Activated CD4-positive, alpha-beta T cell treated with anti-CD3 and anti-CD28 coated beads for 48 hours (primary cell): ENCODE measurements at regions not wholly inside any gene's neighbourhood (a gene's known extent, or its start where the extent isn't known, plus 50 kb on each side); places are given as distances from the start of the nearest gene placed in this dataset.
"Not testable (repeated sequence)": the region's sequence is repeated elsewhere in the genome, so short reads cannot be mapped to it uniquely, and the experiment has no call there.

Experiments
- DNase-seq: peaks from one replicate; pipeline ENCODE4 v3.0.0-alpha.2; 2020

DNA sequence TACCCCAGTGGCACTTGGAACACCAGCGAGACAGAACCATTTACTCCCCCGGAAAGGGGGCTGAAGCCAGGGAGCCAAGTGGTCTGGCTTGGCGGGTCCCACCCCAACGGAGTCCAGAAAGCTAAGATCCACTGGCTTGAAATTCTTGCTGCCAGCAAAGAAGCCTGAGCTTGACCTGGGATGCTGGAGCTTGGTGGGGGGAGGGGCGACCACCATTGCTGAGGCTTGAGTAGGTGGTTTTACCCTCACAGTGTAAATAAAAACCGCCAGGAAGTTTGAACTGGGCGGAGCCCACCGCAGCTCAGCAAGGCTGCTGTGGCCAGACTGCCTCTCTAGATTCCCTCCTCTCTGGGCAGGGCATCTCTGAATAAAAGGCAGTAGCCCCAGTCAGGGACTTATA, 62.8 kb downstream of the RPS24 start:
- DNase-seq: not testable (repeated sequence)

DNA sequence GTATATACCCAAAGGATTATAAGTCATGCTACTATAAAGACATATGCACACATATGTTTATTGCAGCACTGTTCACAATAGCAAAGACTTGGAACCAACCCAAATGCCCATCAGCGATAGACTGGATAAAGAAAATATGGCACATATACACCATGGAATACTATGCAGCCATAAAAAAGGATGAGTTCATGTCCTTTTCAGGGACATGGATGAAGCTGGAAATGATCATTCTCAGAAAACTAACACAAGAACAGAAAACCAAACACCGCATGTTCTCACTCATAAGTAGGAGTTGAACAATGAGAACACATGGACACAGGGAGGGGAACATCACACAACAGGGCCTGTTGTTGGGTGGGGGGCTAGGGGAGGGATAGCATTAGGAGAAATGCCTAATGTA, 68.9 kb downstream of the RPS24 start:
- DNase-seq: not testable (repeated sequence)

DNA sequence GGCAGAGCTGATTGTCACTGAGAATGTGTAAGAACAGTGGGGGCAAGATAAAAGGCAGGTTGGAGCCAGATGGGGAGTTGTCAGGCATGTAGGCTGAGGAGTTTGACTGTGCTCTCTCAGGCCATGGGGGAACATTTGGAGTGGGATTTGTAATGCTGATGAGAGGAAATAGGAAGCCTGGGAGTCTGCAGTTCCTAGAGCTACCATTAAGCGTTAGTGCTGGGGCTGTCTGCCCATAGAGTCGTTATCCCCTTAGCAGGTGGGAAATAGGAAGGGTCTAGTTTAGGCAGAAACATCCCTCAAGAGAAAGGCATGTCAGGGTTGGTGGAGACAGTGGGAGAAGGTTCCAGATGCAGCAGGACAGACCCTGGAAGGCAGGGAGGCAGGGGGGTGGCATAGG, 75.5 kb downstream of the RPS24 start:
- DNase-seq: no peak

DNA sequence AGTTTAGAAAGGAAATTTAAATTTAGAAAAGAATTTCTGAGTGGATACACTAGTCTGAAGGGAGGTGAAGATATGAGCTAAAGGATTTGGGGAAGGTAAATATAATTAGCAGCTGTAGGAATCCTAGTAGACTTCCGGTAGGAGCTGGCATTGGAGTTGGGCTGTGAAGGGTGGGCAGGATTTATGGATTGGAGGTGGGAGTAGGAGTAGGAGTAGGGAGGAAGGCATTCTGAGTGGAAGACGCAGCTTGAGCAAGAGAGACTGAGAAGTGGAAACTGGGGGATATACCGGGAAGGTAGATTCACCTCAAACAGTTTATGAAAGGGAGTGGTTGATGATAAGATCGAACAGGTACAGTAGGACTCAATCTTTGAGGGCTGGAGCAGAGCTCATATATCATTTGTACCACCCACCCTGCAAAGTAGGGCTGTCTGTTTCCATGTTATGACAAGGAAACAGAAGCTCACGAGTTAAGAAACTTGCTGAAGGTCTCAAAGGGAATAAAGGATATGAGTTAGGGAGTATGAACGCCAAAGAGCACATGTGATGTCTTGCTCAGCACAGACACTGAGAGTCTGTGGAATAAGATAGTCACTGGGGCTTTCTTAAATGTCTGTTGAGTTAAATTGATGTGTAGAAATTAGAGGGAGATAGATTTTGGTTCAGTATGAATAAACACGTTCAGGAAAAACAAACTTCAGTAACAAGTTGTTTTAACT, 81.6 kb downstream of the RPS24 start:
- no peak for DNase-seq

DNA sequence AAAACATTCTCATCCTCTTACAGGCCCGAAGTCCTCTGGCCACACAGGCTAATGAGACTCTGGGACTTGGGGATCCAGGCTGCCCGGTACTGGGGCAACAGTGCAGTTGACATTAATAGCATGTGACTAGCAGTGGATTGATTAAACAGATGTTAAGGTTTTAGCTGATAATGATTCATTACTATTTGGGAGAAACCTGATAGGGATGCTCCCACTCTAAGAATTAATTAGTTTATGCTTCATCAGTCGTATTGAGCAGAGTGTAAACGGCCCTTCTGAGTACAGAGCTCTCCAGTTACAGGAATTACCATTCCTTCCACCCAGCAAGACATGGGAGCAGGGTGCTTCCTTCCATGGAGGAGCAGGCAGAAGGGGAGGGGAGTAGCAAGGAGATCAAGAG, 82.7 kb downstream of the RPS24 start:
- no peak for DNase-seq

DNA sequence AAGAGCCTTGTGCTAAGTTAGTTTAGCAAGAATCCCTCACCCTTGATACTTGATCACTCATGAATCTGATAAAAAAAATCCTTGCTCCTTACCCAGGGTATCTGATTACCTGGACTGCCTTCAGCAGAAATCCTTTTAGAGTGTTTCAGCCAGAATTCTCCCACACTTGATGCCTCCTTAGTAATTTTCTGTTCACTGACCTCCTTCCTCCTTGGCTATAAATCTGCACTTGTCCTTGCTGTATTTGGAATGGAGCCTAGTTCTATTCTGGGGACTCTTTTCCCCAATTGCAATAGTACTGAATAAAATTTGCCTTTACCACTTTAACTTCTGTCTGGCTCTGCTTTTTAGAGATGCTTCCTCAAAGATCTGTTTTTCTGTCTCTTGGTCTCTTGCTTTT, 84.9 kb downstream of the RPS24 start:
- no peak for DNase-seq

DNA sequence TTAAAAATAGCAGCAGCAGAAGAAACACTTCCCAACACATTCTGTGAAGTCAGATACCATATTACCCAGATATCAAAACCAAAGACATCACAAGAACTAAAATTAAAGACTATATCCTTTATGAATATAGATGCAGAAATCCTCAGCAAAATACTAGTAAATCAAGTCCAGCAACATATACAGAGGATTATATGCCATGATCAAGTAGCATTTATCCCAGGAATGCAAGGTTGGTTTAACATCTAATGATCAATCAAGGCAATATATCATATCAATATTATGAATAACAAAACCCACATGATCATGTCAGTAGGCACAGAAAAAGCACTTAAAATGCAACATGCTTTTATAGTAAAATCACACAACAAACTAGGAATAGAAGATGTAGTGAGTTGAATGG, 88.1 kb downstream of the RPS24 start:
- no peak for DNase-seq

DNA sequence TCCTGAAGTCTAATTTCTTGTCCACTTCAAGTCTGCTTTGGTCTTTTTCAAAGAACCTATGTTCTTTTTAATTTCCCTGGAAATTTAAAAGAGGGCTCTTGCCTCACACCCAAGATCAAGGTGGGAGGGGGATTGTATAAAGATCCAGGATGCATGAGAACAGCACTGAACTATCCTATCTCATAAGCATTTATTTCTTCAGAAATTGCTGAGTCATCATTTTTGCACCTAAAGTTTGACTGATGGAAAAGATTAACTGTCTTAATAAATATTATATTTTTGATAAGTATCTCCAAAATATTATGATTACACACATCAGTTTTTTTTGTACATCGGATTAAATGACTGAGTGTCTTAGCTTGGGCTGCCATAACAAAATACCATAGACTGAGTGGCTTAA, 90.5 kb downstream of the RPS24 start:
- DNase-seq: no peak

DNA sequence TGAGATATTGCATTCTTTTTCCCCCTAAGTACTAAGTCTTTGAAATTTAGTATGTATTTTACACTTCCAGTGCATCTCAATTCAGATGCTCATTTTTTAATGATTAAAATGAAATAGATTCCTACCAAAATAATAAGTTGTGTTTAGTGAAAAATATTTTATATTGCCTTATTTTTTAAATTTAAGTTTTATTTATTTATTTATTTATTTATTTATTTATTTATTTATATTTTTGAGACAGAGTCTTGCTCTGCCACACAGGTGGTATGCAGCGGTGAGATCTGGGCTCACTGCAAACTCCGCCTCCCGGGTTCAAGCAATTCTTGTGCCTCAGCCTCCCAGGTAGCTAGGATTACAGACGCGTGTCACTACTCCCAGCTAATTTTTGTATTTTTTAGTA, 95.5 kb downstream of the RPS24 start:
- DNase-seq: no peak

DNA sequence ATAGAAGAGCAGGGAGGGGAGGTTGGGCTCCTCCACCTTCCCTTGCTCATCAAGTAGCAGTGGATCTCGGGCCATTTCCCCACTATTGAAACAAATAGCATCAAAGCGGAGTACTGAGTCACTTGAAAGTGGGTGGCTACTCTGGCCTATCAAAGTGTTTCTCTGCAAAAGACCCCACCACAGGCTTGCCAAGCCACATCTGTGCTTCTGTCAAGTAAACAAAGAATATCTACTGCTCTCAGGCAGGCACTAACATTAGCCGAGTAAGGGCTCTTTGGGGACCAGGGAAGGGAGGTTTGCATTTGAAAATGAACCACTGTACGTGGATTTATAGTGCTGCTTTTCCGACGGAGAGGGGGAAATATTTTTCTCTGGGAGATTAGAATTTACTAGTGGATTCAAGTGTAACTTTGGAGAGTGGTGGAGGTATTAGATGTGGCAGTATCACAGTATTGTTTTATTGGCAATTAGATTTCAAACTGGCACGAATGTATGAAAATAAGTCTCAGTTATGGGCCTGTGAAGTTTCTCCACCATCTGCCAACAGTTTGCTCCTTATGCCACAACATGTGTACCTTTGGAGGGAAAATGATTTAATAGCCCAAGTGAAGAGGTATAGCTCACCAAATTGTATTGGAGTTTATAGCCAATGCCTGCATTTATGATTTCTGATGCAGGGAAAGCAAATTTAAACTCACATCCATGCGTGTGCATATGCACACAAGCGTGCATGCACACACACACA, 97.5 kb downstream of the RPS24 start:
- DNase-seq: no peak

DNA sequence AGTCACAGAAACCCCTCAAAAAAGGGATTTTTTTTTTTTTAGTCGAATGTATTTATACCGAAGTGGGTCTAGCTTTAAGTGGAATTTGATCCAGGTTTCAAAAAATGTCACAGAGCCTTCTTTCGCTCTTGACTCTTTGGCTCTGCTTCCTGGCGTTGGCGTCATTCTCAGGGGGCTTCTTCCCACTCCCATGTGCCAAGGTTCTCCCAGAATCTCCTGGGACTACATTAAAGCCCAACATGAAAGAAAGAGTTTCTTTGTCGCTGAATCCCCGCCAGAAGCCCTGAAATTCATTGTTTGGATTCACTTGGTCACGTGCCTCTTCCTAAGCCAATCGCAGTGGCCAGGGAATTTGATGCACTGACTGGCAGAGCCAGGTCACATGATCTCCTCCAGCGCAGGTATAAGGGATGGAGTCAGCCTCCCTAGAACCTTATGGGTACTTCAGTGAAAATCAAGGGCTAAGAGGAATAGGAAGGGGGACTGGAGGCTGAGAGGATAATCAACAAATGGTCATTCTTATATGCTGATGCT, 101.2 kb downstream of the RPS24 start:
- no peak for DNase-seq

DNA sequence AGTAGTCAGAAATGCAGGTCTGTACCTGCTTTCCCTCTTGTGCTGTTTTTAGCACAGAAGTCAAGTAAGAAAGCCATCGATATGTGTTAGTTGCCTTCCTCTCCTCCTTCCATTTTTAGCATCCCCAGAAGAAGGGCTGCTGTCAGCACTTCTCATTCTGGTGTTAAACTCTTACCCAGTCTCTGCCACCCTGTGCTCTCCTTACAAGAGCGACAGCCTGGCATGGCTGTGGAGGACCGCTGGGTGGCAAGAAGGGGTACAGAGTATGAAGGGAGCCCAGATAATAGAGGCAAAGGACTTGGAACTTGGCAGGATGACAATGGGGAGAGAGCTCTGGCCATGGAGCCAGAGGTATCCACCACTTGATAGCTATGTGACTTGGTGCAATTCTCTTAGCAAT, 103.5 kb downstream of the RPS24 start:
- no peak for DNase-seq

DNA sequence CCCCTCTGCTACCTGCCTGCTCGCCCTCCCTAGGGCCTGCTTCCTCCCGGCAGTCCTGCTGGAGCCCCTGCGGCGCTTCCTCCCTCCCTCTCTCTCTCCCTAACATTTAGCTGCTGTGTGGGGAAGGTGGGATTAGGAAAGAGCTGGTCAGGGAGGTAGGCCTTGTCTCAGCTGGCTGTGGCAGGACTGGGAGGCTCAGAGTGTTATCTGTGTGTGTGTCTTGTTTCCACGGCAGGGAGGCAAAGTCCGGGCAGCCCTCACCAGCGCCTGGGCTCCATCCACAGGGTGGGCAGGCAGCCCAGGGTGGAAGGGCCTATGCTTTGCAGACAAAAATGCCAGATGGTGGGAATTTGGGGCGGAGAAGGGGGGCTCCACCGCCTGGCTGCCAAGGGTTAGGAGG, 105.7 kb downstream of the RPS24 start:
- DNase-seq: no peak

DNA sequence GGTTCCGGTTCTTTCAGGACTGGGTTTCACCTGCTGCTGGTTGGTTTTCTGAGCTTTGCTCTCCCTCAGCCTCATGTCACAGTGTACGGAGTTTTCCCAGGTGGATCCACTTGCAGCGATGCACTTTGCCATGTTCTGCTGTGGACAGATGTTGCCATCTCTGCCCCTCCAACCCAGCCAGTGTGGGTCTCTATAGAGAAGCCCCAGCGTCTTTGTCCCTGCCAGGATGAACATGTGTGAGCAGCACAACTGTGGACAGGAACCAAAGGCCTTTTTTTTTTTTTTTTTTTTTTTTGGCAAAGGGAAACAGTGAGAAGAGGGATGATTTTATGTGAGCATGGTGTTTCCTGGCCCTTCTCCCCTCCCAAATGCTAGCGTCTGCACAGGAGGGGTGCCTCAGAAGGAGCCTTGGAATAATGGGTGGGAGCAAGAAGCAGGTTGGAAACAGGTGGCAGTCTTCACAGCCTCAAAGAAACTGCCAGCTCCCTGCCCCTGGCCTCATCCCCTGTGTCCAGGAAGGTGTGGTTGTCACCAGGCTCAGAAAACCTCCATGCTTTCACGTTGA, 106.5 kb downstream of the RPS24 start:
- DNase-seq: no peak

DNA sequence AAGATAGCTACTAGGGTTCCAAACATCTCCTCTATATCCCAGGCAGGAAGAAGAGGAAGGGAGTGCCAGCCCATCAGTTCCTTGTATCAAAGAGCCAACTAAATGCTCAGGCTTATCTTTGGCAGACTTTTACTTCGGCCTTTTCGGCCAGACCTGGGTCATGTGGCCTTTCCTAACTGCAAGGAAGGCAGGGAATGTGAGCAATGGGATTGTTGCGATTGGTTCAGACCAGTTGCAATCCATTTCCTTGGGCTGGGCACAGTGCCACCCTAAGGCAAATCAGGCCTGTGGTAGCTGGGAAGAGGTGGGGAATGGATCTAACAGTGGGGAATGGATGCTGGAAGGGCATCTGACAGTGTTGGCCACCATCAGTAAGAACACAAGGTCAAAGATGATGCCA, 109.9 kb downstream of the RPS24 start:
- DNase-seq: no peak

DNA sequence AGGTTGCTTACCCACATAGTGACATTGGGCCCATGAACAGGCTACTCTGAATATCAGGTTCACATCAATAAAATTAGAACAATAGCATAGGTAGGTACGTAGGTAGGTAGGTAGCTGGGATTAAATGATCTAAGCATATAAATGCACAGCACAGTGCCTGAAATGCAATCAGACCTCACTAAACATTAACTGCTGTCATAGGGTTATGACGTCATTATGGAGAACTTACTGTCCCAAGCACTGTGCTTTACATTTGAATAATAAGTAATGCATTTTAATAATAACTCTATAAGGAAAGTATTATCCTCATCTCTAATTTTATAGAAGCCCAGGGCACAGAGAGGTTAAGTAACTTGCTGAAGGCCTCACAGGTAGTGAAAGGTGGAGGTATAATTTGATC, 112.5 kb downstream of the RPS24 start:
- DNase-seq: no peak

DNA sequence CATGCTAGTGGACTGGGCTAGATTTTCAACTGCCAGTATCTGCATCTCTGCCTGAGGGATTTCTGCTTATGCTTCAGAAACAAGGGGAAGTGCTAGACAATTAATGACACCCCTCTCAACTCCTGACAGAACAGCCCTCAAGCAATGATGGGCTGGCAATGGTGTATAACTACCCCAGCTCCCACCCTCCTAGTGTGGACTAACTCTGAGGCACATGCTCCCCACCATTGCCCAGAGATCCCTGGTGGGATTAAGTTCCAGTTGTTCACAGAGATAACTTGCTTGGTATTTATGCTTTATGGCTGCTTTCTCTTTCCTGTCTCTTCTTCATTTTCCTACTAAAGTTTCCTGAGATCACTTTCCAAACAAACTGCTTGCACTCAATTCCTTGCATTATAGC, 113.5 kb downstream of the RPS24 start:
- no peak for DNase-seq

DNA sequence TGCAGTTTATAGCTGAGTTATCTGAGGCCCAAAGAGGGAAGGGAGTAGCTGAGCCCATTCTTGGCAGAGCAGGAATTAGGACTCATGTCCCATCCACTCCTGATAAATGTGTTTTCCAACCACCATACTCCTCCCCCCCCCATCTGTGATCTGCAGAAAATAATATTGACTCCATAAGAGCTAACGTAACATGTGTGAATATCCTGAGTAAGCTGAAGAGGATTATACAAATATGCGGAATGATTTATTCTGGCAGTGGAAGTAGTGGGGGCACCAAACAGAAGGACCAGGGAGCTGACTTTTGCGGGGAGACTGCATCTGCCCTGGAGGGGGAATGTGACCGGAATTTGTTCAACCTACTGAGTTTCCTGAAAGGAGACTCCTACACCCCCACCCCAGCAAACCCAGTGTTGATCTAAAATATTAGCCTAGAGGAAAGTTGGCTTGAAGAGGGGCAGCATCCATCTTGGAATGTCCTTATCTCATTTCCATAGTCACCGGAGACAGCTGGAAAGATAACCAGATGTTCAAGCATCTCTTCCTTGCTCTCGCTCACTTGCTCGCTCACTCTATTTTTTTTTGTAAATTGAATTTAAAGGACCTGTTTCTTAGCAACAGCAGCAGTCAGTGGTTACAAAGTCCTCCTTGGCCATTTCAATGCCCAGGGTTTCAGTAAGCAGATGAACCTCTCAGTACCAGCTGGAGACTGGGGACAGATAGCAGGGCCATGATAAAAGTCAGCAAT, 114.7 kb downstream of the RPS24 start:
- DNase-seq: no peak

DNA sequence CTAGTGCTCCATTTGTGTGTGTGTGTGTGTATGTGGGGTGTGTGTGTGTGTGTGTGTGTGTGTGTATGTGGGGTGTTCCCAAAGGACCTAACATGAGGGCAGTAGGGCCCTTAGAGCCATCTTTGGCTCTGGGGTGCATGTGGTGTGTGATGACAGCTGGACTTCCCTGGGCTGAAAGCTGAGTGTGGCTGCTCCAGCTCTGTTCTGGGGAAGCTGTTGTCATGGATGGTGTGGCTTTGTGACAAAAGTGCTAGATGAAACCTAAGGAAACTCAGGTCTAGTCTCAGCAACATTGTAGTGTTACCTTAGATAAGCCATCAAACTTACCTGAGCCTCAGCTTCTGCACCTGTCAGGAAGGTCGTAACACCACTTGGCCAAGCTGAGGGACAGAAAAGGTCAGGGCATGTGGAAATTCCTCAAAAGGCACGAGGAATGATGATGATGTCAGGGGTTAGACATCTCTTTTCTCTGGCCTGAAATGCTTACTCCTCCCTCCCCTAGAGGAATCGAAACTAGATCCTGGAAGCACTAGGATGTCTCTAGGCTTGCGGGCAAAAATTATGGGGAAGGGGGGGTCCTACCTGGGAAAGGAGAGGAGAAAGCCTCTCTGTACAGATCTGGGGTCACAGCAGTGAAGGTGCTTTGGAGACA, 115.4 kb downstream of the RPS24 start:
- DNase-seq: no peak

DNA sequence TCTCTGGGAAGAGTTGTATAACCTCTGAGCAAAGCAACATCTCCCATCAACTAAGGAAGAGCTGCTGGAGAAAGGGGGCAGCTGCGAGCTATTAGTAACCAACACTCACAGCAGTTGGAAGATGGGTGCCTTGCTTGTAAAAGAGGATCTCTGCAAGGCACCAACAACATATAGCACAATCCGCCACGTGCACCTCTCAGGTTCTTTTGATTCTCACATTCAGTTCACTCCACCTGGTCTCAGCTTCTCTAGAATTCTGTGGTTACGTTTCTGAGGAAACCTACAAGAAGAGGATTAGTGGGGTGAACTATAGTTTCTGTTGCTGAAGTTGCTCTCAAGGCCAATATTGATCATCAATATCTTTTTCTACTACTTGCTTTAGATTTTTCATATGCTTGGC, 117.1 kb downstream of the RPS24 start:
- no peak for DNase-seq

DNA sequence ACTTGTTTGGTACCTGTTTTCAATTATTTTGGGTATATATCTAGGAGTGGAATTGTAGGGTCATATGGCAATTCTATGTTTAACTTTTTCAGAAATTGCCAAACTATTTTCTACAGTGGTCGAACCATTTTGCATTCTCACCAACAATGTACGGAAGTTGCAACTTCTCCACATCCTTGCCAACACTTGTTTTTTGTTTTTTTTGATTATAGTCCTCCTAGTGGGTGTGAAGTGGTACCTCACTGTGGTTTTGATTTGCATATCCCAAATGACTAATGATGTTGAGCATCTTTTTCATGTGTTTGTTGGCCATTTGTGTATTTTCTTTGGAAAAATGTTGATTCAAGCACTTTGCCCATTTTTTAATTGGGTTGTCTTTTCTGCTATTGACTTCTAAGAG, 122.1 kb downstream of the RPS24 start:
- no peak for DNase-seq

DNA sequence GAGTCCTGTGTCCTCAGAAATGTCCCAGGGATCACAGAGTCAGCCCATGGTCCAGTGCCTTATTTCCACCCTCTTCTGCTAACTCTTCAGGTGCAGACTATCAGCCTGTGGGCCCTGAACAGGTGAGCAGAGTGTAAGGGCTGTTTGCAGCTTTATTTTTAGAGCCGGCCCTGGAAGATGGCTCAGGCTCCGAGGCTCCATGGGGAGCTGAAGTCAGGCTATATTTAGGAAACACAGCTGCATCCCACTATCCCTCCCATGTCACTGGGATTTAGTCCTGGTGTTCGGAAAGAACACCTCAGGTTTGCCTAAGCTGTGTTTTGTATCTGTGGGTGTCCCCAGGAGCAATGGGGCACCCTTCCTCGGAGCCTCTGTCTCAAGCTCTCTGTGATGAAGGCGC, 126.9 kb downstream of the RPS24 start:
- no peak for DNase-seq

DNA sequence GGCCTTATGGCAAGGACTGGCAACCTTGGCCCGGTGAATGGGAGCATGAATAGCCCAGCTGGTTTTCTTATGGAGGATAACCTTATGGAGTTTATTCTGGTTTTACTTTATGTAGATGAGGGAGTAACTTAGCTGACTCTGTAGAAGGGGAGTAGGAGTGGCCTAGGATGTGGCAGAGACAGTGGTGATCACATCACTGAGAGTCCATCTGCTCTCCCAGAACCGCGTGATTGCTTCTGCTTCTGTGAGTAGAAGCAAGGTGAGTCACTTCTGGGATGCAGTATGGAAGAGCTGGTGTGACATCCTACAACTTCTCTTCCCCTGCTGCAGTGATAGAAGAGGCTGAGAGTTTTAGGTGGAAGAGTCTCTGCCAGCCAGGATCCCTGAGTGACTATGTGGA, 129.2 kb downstream of the RPS24 start:
- no peak for DNase-seq
